Trophoblast cell (in vitro differentiated cells and primary cell): ENCODE measurements at regions not wholly inside any gene's neighbourhood (a gene's known extent, or its start where the extent isn't known, plus 50 kb on each side); places are given as distances from the start of the nearest gene placed in this dataset.

Source experiments
- DNase-seq, 2 donors: peaks; one replicate each; pipeline ENCODE4 v3.0.0-alpha.2; 2016
- H2AFZ ChIP-seq: 2 replicates; pipeline ENCODE4 v1.6.1; 2013; ENCODE audit warnings: low read length, moderate library complexity, mild to moderate bottlenecking; ENCODE audit not compliant: insufficient read depth, poor library complexity
- H2AK5ac ChIP-seq: 2 replicates; pipeline ENCODE4 v1.6.1; 2013; ENCODE audit warnings: mild to moderate bottlenecking, low read length
- H2BK120ac ChIP-seq: 2 replicates; pipeline ENCODE4 v1.6.1; 2013; ENCODE audit warnings: low read length, mild to moderate bottlenecking, moderate library complexity; ENCODE audit not compliant: insufficient read depth, poor library complexity
- H2BK12ac ChIP-seq: 2 replicates; pipeline ENCODE4 v1.6.1; 2013; ENCODE audit warnings: mild to moderate bottlenecking, low read length, moderate library complexity
- H2BK5ac ChIP-seq: 2 replicates; pipeline ENCODE4 v1.6.1; 2013; ENCODE audit warnings: low read length, low read depth, moderate library complexity, mild to moderate bottlenecking; ENCODE audit not compliant: poor library complexity
- H3K14ac ChIP-seq: 2 replicates; pipeline ENCODE4 v1.6.1; 2013; ENCODE audit warnings: mild to moderate bottlenecking, low read length
- H3K18ac ChIP-seq: 2 replicates; pipeline ENCODE4 v1.6.1; 2013; ENCODE audit warnings: mild to moderate bottlenecking, low read length
- H3K23ac ChIP-seq: 2 replicates; pipeline ENCODE4 v1.6.1; 2013; ENCODE audit warnings: low read length
- H3K27ac ChIP-seq: 2 replicates; pipeline ENCODE4 v1.5.1; 2013; ENCODE audit warnings: low read depth, mild to moderate bottlenecking, inconsistent platforms, low read length, moderate library complexity
- H3K27me3 ChIP-seq: 2 replicates; pipeline ENCODE4 v1.6.1; 2013; ENCODE audit warnings: inconsistent platforms, mild to moderate bottlenecking, low read length, moderate library complexity; ENCODE audit not compliant: insufficient read depth
- H3K36me3 ChIP-seq, 2 experiments: 1 replicate in 1 of 2; 2 replicates in 1 of 2; pipeline ENCODE4 v1.6.1; 2013; ENCODE audit warnings: low read length in 2 of 2, mild to moderate bottlenecking in 2 of 2, moderate library complexity in 1 of 2; ENCODE audit not compliant: insufficient read depth in 2 of 2, control insufficient read depth in 1 of 2
- H3K4ac ChIP-seq: 2 replicates; pipeline ENCODE4 v1.6.1; 2013; ENCODE audit warnings: low read depth, mild to moderate bottlenecking, low read length, moderate library complexity
- H3K4me1 ChIP-seq, 2 experiments: 1 replicate in 1 of 2; 2 replicates in 1 of 2; pipeline ENCODE4 v1.6.1; 2013; ENCODE audit warnings: low read length in 2 of 2, mild to moderate bottlenecking in 2 of 2, moderate library complexity in 1 of 2; ENCODE audit not compliant: insufficient read depth in 2 of 2, control insufficient read depth in 1 of 2
- H3K4me2 ChIP-seq: 2 replicates; pipeline ENCODE4 v1.6.1; 2013; ENCODE audit warnings: inconsistent platforms, mild to moderate bottlenecking, low read length, moderate library complexity
- H3K4me3 ChIP-seq: 2 replicates; pipeline ENCODE4 v1.5.1; 2013; ENCODE audit warnings: mild to moderate bottlenecking, low read depth, low read length, inconsistent platforms
- H3K79me1 ChIP-seq: one replicate; pipeline ENCODE4 v1.6.1; 2013; ENCODE audit warnings: low read length
- H3K79me2 ChIP-seq: 2 replicates; pipeline ENCODE4 v1.6.1; 2013; ENCODE audit warnings: low read length, mild to moderate bottlenecking; ENCODE audit not compliant: control insufficient read depth, insufficient read depth, poor library complexity
- H3K9ac ChIP-seq: 2 replicates; pipeline ENCODE4 v1.6.1; 2013; ENCODE audit warnings: mild to moderate bottlenecking, low read length
- H3K9me3 ChIP-seq: 2 replicates; pipeline ENCODE4 v1.6.1; 2013; ENCODE audit warnings: low read depth, mild to moderate bottlenecking, control low read depth, inconsistent platforms, low read length; ENCODE audit not compliant: insufficient read depth
- H4K12ac ChIP-seq: 2 replicates; pipeline ENCODE4 v1.6.1; 2013; ENCODE audit warnings: low read depth, mild to moderate bottlenecking, low read length, moderate library complexity
- H4K8ac ChIP-seq: 2 replicates; pipeline ENCODE4 v1.6.1; 2013; ENCODE audit warnings: low read depth, mild to moderate bottlenecking, low read length, moderate library complexity
- H4K91ac ChIP-seq: one replicate; pipeline ENCODE4 v1.6.1; 2013; ENCODE audit warnings: low read depth, mild to moderate bottlenecking, low read length, moderate library complexity
- WGBS: extraction: QIAGEN DNeasy Blood & Tissue Kit; methylation state at CpG from one replicate; pipeline ENCODE4 v1.1.7; 2013; ENCODE audit warnings: missing lambda C conversion rate; ENCODE audit not compliant: insufficient read length, insufficient coverage; ENCODE audit errors: extremely low coverage; 5-methylcytosine and 5-hydroxymethylcytosine counted together

DNA sequence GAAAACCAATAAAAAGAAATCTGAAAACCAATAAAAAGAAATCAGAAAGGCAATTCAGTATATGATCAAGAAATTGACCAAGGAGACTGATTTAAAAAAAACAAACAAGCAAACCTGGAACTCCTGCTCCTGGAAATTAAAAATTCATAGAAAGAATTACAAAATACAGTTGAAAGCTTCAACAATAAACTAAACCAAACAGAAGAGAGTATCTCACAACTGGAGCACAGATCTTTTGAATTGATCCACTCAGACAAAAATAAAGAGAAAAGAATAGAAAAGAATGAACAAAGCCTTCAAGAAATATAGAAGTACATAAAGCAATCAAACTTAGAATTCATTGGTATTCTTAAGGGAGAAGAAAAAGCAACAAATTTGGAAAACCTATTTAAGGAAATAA, 271.4 kb downstream of the MBNL1 start:
- Histone ChIP-seq H4K8ac (no peak overlapping the region), H3K27me3 (no peaks in the 10 kb centered on the region), H3K36me3 (no peaks in the 10 kb centered on the region), H2AFZ (no peak overlapping the region), H2BK12ac (no peak overlapping the region), H3K9ac (no peak overlapping the region), H3K4me1 (no peaks in the 10 kb centered on the region), H2BK5ac (no peak overlapping the region), H3K4ac (no peak overlapping the region), H3K79me2 (no peaks in the 10 kb centered on the region), H3K14ac (no peak overlapping the region), H3K79me1 (no peaks in the 10 kb centered on the region), H3K18ac (no peak overlapping the region), H2AK5ac (no peak overlapping the region), H4K12ac (no peak overlapping the region), H2BK120ac (no peak overlapping the region), H3K4me2 (no peak overlapping the region), H4K91ac (no peak overlapping the region), H3K9me3 (peaks cover 3% of the 10 kb centered on the region), H3K27ac (no peak overlapping the region), H3K4me3 (no peak overlapping the region), H3K23ac (no peak overlapping the region)
- no peak for DNase-seq

DNA sequence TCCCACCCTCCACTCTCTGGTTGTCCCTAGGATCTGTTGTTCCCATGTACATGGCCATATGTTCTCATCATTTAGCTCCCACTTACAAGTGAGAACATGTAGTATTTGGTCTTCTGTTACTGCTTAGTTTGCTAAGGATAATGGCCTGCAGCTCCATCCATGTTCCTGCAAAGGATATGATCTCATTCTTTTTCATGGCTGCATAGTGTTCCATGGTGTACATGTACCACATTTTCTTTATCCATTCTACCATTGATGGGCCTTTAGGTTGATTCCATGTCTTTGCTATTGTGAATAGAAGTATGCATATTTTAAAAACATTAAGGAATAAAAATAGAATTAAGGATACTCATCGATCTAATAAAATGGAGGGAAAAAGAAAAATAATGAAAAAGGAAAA, 278.4 kb downstream of the MBNL1 start:
- Histone ChIP-seq H3K23ac (no peak overlapping the region), H3K27me3 (no peaks in the 10 kb centered on the region), H2AK5ac (no peak overlapping the region), H3K4me1 (no peaks in the 10 kb centered on the region), H3K4me2 (no peak overlapping the region), H3K18ac (no peak overlapping the region), H2BK12ac (no peak overlapping the region), H4K91ac (no peak overlapping the region), H3K4ac (no peak overlapping the region), H2BK120ac (no peak overlapping the region), H3K36me3 (no peaks in the 10 kb centered on the region), H3K14ac (no peak overlapping the region), H4K12ac (no peak overlapping the region), H3K4me3 (no peak overlapping the region), H2BK5ac (no peak overlapping the region), H3K79me1 (no peaks in the 10 kb centered on the region), H4K8ac (no peak overlapping the region), H2AFZ (no peak overlapping the region), H3K79me2 (no peaks in the 10 kb centered on the region), H3K9ac (no peak overlapping the region), H3K9me3 (no peaks in the 10 kb centered on the region), H3K27ac (no peak overlapping the region)
- no peak for DNase-seq
- no CpG with 5 or more reads among the region's 1 CpG for WGBS

DNA sequence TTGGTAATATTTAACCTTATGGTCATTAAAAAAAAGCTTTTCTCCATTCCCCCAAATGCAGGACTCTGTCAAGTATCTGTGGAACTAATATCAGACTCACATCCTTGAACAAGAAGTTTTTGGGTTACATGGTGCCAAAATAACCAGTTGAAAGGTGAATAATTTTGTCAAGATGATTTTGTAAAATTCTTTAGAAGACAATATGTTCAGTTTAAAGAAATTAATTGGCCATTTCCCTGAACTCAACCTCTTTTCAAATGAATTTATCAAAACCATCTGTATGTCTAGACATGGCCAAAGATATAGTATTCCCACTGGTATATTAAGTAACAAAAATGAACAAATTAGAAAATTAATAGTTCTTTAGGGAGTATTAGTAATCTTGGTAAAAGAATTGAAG, 280.5 kb downstream of the MBNL1 start:
- Histone ChIP-seq H2BK5ac (no peak overlapping the region), H3K36me3 (no peaks in the 10 kb centered on the region), H3K9ac (no peak overlapping the region), H3K27ac (no peak overlapping the region), H3K4me3 (no peak overlapping the region), H4K12ac (no peak overlapping the region), H3K23ac (no peak overlapping the region), H4K8ac (no peak overlapping the region), H3K4me1 (no peaks in the 10 kb centered on the region), H3K79me2 (no peaks in the 10 kb centered on the region), H3K14ac (no peak overlapping the region), H4K91ac (no peak overlapping the region), H2BK12ac (no peak overlapping the region), H3K4ac (no peak overlapping the region), H2AK5ac (no peak overlapping the region), H3K4me2 (no peak overlapping the region), H3K9me3 (no peaks in the 10 kb centered on the region), H2BK120ac (no peak overlapping the region), H2AFZ (no peak overlapping the region), H3K79me1 (no peaks in the 10 kb centered on the region), H3K27me3 (no peaks in the 10 kb centered on the region), H3K18ac (no peak overlapping the region)
- DNase-seq = no peak

DNA sequence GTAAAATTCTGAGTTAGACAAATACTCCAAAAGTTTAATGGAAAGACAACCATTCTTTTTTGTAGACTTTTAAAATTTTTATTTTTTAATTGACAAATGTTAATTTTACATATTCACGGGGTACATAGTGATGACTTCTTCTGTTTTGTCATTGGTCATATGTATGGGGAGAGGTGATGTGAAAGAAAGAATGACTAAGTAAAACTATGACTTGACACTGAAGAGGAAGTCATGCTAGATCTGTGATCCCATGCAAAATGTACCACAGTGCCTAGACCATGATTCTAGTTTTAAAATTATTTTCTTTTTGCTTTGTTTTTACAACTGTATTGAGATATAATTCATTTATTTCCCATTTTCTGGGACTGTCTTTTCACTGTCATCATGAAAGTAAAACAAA, 281.6 kb downstream of the MBNL1 start:
- H3K4ac ChIP-seq = no peak overlapping the region
- H3K9me3 ChIP-seq = no peaks in the 10 kb centered on the region
- H4K91ac ChIP-seq = no peak overlapping the region
- no peak overlapping the region for H3K9ac ChIP-seq
- no peaks in the 10 kb centered on the region for H3K27me3 ChIP-seq
- H3K4me2 ChIP-seq = no peak overlapping the region
- H3K4me1 ChIP-seq = no peaks in the 10 kb centered on the region
- H2BK12ac ChIP-seq = no peak overlapping the region
- no peaks in the 10 kb centered on the region for H3K36me3 ChIP-seq
- no peaks in the 10 kb centered on the region for H3K79me2 ChIP-seq
- no peak overlapping the region for H3K4me3 ChIP-seq
- no peak overlapping the region for H2BK5ac ChIP-seq
- H3K14ac ChIP-seq = no peak overlapping the region
- no peaks in the 10 kb centered on the region for H3K79me1 ChIP-seq
- no CpG with 5 or more reads among the region's 1 CpG for WGBS
- H3K23ac ChIP-seq = no peak overlapping the region
- H2AFZ ChIP-seq = no peak overlapping the region
- no peak for DNase-seq
- no peak overlapping the region for H3K27ac ChIP-seq
- H4K8ac ChIP-seq = no peak overlapping the region
- no peak overlapping the region for H3K18ac ChIP-seq
- H2AK5ac ChIP-seq = no peak overlapping the region
- no peak overlapping the region for H4K12ac ChIP-seq
- no peak overlapping the region for H2BK120ac ChIP-seq

DNA sequence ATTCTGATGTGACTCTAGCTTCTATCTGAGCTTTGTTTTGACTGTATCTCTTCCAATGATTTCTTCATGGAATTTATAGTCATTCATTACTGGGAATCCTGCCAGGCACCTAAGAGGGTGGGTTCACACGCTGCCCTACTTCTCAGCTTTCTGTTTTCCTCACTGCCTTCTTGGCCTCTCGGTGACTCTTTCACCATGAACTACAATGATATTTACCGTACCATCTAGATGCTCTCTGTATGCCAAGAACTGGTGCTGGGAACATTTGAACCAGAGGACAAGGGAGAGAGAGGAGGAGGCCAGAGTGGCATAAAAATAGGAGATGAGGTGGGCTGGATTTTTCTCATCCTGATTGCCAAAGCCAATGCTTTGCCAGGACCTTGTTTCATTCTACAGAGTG, 280.0 kb upstream of the P2RY1 start:
- Histone ChIP-seq H3K18ac (no peak overlapping the region), H4K12ac (no peak overlapping the region), H4K8ac (no peak overlapping the region), H3K14ac (no peak overlapping the region), H3K4me1 (no peaks in the 10 kb centered on the region), H3K27me3 (no peaks in the 10 kb centered on the region), H2AFZ (no peak overlapping the region), H2BK12ac (no peak overlapping the region), H3K27ac (no peak overlapping the region), H2BK5ac (no peak overlapping the region), H3K4ac (no peak overlapping the region), H3K9me3 (no peaks in the 10 kb centered on the region), H3K36me3 (no peaks in the 10 kb centered on the region), H2BK120ac (no peak overlapping the region), H4K91ac (no peak overlapping the region), H3K23ac (no peak overlapping the region), H3K79me2 (no peaks in the 10 kb centered on the region), H3K4me2 (no peak overlapping the region), H2AK5ac (no peak overlapping the region), H3K79me1 (no peaks in the 10 kb centered on the region), H3K9ac (no peak overlapping the region), H3K4me3 (no peak overlapping the region)
- WGBS = no CpG with 5 or more reads among the region's 3 CpGs
- no peak for DNase-seq
